SW480 (cell line): ENCODE measurements at regions not wholly inside any gene's neighbourhood (a gene's known extent, or its start where the extent isn't known, plus 50 kb on each side); places are given as distances from the start of the nearest gene placed in this dataset.

ENCODE experiments used
- DNase-seq: peaks from one replicate; pipeline ENCODE4 v3.0.0-alpha.2; 2016; ENCODE audit warnings: low spot score

DNA sequence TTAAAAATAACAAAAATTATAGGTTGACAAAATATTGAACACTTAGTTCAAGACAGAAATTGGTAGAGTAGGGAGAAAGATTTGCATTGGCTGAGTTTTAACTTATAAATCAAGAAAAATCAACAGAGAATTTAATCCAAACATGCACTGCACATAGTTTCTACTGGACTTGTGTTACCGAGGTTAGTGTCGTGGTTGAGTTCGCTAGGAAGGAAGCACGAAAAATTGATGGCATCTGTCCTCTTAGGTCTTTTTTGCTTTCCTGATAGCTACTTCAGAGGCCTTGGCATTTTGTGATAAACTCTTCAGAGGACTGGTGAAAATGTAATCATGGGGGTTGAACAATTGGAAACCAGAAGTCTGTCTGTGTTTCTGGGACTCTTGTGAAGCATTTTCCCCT is 392.9 kb downstream of the NUAK1 start:
- no peak for DNase-seq

DNA sequence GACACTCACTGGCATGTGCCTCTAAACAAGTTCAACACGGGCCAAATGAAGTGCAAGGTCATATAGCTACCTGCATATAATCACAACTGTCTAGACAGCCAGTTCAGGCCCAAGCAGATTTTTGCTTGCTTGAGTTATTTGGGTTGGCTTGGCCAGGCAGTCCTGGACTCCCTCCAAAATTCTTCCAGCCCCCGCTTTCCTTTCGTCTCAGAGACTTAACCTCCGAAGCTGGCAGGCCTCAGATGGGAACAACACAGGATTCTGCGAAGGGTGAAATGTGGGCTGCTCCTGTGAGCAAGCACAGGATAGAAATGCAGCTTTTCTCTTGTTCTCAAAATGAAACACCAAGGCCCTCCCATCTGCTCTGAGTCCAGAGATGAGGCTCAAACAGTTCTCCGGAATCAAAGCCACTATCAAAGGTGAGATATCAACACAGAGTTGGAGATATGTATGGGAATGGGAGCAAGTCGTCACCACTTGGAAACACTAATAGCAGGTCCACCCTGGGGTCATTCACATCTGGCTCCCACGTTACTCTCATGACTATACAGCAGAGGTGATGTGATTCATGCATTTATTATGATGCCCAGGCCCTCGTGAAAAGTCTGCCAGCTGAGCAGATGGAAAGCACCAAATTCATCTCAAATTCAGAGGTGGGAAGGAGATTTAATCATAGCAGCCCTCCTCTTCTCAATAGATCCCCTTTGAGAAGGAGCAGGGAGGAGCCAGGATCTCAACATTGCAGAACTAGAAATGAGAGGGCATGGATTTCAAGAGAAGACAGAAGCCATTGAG is 389.8 kb downstream of the NUAK1 start:
- DNase-seq, result no peak

DNA sequence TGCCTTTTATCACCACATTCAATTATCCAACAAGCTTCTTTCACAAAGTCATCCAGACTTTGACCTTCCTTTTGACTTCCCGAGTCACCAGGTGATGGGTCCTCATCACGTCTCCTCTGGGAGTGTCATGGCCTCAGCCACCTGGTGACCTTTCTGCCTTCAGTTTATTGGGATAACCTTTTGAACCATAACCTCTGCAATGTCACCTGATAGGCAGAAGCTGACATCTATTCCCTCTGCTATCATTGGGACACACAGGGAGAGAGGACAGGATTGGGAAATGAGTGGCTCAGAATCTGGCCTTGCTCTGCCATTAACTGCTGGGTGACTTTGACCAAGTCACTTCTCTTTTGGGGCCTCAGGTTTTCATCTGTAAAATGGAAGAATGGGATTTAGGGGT is 388.7 kb downstream of the NUAK1 start:
- DNase-seq, result no peak

DNA sequence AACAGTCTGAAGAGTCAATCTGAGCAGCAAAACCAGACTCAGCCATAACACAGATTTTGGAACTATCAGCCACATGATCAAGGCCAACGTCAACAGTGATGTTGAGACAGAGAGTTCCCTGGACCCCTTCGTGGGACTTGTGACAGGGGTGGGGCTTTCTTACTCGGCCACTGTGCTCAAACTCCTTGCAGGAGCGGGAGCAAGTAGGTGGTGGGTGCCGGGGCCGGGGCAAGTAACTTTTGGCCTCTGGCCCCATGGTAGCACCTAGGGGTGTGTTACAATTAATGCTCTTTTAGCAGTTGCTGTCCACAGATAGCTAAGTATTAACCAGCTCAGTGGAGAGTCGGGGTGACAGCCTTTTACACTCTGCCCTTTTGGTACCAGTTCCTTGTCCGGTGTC is 384.4 kb downstream of the NUAK1 start:
- no peak for DNase-seq

DNA sequence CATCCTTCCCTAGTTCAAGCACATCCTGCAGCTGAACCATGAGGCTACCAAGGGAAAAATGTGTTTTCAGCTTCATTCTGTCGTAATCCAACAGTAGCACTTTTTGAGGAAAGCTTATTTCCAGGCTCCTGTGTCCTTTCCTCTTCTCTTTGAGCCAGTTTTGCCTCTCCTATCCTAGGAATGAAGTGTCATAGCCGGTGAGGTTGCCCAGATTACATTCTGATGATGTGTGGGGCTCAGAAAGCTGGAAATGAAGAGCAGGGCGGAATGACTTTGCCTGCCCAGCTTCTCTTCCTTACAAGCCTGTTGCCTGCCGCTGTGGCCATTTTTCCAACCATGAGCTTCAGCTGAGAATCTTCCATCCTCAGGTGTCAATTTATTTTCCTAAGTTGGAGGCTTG is 381.8 kb downstream of the NUAK1 start:
- DNase-seq, result no peak

DNA sequence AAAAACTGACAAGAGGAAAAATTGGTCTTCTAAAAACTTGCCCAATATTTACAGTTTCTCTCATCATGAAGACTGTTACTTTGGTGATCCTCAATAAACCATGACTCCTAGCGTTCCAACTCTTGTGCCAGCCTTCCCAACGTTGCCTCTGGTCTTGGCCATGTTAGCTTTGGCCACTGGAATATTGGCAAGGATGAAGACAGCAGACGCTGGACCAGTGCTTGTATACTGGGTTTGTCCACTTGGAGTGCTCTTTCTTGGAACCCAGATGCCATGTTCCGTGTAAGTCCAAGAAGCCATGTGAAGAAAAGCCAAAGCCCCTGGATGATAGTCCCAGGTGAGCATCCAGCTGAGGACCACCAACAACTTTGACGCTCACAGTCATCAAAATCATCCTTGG is 379.6 kb downstream of the NUAK1 start:
- DNase-seq, result no peak

DNA sequence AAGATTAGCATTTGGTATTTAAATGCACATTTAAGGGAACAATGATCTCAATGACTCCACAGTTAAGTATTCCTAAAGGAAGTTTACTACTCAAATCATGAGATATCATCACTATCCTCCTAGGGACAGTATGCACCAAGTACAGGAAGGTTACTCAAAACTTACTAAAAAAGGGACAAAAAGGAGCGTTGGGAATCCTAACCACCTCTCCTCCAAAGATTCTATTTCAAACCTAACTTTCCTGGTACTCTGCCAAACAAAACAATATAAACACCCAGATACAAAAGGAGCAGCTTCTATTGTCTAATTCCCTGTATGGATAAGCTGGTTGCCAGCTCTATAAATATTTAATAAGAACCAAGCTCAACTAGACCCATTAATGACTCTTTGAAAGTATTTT is 377.7 kb downstream of the NUAK1 start:
- DNase-seq, result no peak

DNA sequence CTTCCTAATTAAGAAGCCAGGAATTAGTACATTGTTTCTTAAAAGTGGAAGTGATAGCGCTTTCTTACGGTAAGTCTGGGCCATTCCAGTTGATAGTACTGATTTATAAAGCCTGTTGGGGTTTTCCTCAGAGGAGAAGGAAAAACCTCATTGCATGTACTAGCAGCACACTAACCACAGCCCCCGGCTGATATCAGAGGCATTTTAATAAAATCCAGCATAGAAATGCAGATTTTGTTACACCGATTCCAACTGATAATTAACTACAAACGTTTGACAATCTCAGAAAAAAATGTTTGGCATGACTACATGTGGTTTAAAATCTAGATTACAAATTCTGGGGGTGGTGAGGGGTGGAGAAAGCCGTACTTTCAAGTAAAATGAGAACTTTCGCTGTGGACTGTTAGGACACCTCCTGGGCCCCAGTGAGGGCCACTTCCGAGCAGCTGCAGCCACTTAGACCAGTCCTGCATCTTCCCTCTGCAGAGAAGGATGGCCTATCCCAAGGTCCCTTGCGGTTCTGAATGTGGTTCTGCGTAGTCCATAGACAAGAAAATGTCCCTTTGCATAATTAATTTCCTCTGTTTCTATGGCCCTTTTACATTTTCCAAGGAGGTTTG is 374.4 kb downstream of the NUAK1 start:
- no peak for DNase-seq

DNA sequence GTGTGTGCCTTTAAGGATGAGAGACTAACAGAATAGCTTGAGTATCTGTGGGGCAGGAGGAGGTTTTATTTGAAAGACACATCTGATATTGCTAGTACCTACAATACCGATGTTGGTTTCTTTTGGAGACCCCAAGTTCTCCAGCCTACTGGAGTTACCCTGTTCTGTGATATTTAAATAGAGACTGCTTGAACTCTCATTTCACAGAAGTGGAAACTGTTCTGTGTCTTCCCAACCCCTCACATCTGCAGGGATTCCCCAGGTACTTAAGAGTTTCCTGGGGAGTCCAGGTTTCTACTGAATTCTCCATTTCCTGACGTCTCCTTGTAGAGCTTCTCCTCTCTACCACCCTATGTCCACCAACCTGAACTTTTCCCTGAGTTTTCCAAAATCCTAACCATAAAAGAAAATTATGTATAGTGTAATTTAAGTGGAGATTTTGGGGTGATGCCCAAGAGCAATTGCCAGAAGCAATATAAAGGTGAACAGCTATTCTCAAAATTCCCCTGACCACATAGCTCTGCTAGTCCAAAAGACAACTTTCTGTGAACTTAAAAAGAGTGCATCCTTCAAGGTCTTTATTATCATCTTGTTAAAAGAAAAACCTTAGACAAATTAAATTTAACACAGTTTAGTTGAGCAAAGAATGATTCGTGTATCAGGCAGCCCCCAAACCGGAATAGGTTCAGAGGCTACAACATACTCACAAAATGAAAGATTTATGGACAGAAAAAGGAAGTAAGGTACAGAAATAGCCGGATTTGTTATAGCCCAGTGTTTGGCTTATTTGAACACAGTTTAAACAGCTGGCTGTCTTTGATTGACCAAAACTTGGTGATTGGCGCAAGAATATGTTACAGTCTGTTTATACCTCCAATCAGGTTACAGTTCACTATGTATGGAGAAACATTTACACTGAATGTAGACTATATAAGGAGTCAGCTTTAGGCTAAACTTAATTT is 373.4 kb downstream of the NUAK1 start:
- no peak for DNase-seq

DNA sequence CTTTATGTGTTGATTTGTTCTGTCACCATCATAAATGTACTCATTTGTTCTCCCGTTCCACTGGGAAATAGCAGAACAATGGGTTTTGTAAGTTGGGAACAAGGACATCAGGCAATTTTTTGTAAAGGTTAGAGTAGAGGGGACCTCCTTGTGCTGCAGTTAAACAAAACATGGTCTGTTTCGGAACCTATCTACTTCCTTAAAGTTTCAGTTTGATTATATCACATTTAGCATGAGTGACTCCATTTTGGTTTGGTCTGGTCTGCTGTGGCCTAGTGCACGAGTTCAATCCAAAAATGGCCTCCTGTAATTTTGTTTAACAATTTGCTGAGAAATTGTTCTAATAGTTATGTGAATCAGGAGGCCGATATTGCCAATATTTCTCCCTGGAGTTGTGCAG is 372.7 kb downstream of the NUAK1 start:
- DNase-seq, result no peak

DNA sequence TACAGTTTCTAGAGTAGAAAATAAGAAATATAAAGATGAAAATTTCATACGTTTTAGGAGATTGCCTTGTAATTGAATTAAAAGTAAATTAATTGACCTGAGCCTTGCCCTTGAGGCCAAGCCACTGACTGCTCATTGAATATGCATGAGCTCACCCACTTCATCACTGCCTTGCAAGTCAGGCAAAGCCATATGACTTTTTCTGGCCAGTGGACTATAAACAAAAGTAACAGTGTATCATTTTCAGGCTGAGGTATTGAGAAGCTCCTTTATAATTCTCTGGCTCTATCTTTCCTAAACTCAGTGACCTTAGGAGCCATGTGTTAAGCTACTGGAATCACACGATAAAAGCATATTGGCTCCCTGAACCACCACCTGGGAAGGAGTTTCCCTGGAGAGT is 369.3 kb downstream of the NUAK1 start:
- no peak for DNase-seq

DNA sequence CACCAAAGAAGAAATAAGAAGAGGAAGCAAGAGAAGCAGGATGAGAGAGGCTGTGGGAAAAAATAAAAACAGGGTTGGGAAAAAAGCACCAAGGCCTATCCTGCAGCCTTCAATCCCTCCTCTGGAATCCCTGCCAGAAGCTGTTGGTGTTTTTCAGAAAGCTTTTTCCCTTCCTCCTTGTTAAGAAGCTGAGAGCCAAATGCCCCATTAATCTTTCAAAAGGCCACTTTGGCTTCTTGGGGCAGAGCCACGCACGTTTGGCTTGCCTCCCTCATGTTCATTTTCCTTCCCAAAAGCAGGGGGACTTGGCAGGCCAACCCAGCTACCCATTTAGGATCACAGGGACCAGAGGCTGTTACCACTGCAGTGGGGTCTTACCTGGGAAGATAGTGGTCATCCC is 365.3 kb downstream of the NUAK1 start:
- no peak for DNase-seq

DNA sequence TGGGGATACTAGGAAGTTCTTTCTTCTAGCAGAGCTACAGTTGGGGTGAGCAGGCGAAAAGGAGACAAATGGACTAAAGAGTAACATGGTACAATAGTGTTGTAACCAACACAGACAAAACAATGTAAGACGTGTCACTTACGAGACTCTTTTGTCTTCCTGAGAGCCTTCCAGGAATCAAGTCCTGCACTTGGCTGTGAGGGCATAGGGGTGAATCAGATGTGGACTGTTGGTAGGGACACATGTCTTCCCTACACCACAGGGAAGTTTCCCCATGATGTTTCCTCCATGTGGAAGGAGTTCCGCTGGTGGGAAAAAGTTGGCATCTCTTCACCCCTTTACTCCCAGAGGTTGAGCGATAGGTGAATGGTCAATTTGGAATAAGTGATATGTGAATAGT is 364.7 kb downstream of the NUAK1 start:
- no peak for DNase-seq

DNA sequence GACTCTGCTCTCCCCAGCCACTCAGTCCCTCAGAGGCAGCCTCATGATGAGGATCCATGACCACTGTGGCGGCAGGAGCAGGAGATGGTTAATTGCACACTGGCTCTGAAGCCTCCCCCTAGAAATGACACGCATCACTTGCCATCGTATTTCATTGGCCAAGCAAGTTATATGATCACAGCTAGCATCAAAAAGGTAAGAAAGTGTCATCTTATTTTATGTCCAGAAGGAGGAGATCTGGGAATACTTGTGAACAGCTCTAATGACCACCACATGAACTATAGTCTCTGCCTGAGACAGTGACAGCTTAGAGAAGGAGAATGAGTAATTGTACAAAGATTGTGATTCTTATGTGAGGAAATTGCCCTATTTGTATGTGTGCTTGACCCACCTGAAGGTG is 363.4 kb downstream of the NUAK1 start:
- no peak for DNase-seq

DNA sequence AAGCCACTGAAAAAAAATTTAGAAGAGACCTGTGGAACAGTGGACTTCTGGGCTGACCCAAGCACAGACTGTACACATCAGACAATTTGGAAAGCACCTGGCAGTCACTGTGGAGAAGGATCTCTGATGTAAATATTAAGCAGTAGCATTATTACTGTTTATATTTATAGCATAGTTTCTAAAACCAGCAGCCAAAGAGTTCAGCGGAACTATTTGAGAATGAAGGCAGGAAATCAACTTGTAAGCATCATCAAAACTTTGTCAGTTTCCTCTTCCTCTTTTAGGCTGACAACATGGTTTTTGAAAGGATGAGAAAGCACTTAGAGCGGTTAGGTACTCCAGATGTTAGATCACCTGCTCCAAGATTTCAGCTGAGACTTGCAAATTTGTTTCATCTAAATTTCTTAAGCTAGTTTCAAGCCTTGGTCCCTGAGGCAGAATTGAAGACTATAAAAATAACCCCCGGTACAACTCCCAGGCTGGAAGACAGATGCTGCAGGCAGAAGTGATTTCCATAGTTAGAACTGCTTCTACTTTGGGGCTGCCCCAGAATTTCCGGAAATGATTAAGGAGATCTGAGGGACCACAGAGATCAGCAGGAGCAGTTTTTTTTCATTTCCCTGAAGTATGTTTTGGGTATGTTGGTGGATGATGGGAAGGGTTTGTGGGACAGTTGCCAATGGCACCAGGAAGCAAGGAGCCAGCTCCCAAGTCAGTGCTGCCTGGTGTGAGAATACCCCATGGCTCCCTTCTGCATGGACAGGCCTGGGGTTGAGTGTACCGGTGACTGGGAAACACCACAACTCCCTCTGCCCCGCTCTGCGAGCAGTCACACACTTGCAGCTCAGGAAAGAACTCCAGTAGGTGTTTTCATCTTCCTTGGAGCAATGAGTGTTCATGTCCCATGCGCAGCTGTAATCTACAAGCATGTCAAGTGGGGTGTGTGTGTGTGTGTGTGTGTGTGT is 354.5 kb downstream of the NUAK1 start:
- no peak for DNase-seq

DNA sequence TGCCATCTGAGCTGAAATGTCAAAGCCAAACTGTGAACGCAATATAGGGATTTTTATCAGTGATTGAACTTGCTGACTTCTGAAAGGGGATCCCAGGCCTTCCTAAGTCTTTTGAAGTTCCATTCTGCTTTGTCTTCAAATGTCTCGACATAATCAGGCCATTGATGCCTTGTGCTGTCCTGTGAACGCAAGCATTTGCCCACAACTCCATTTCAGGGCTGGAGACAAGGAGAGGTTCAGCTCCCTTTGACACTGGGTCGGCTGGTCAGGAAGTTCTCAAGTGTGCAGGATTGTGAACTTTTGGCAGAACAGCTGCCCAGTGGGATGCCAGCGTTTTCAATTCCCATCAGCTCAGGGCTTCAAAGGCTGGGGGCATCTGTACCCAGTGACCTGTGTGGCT is 345.3 kb downstream of the NUAK1 start:
- DNase-seq, result no peak

DNA sequence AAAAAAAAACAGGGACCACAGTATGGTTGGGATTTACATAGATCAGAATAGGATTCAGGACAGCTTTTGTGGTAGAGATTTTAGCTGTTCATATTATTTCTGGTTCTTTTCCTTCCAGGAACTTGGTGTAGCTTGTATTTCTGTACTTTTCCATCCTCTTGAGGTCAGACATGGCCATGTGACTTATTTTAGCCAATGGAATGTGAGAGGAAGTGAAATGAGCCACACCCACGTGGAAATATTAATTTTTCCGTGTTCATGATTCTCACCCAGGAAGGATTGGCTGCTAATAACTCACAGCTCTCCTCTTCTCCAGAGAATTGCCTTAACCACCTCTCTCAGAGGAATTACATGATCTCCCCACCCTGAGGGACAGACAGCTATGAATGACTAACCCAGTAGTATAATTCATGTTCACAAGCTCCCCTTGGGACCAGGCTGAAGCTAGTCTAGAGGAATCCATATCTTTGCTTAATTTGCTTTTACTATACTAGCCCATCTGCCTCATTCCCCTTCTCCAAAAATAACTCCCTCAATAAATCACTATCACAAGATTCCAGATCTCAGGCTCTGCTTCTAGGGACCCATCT is 340.4 kb downstream of the NUAK1 start:
- no peak for DNase-seq

DNA sequence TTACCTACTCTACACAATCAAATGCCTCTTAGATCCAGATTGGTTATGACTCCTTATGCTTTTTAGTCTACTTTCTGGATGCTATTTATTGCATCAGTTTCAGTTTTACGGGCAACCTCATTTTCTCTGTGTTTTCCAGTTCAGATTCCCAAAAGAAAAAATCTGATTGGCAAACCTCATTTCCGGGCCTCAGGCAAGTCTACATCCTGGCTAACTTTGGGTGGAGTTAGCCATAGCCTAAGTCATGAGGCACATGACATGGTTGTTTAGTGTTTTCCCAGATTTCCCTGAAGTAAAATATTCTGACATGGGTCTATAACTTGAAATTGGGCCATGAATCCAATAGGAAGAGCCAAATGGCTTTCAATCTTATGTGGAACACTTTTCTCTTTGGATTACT is 339.7 kb downstream of the NUAK1 start:
- no peak for DNase-seq

DNA sequence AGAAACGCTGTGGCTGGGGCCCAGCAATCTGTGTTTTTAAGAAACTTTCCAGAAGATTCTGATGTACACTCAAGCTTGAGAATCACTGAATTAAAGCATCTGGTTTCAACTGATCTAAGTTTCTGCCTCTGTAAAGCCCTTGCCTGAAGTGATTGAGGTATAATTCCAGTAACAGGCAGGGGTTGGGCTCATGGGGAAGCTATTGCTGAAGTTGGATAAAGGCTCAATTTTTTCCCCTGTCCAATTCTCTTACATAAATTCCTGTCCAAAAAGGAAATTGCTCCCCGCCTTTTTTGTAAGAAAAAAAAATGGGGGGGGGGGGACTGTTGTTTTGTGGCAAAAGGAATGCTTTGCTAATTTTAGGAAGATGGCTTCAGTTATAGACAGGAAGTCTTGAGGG is 337.4 kb downstream of the NUAK1 start:
- DNase-seq, result no peak

DNA sequence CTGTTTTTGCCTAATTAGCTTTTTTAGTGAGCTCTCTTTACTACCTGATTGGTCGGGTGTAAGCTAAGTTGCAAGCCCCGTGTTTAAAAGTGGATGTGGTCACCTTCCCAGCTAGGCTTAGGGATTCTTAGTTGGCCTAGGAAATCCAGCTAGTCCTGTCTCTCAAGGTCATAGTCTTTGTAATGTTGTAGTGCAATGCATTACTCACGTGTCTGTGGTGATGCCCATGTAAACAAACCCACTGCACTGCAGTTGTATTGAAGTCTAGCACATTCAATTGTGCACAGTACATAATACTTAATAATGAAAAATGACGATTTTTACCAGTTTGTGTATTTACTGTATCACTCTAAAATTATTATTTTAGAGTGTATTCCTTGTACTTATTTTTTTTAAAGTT is 335.5 kb downstream of the NUAK1 start:
- DNase-seq, result no peak

DNA sequence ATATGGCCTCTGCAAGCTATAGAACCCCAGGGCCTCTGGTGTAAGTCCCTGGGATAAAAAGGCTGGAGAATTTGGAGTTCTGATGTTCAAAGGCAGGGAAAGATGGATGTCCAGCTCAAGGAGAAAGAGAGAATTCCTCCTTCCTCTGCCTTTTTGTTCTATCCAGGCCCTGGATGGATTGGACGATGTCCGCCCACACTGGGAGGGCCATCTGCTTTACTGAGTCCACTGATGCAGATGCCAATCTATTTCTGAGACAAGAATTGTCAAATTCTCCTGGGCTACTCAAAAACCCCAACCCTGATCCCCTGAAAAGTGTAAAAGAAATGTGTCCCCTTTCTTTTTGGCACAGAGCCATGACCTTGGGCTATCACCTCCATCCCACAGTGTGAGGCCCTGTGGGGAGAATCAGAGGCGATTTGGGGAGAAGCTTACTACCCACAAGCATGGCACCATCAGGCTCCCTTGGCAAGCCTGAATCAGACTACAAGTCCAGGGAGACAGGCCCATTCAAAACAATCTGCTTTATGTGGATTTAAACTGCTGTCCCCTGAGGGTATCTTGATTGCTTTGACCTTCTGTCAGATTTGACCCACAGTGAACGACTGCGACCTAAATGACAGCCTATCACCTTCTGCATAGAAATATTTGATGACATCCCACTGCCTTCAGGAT is 334.0 kb downstream of the NUAK1 start:
- DNase-seq, result no peak
